IMR-90 (cell line): ENCODE measurements at regions not wholly inside any gene's neighbourhood (a gene's known extent, or its start where the extent isn't known, plus 50 kb on each side); places are given as distances from the start of the nearest gene placed in this dataset.

Source experiments
- ATAC-seq: fragments of 200-7000 bp; cut with Tn5 transposase; 2 replicates; pipeline ENCODE4 v1.9.1; 2020; ENCODE audit warnings: low read depth, mild to moderate bottlenecking, moderate library complexity
- BruUV-seq: library from RNA; stranded (reverse); fragments of 400-500 nt; replicated peaks from 2 replicates; lab custom pipeline; 2021; lab: Mats Ljungman, UMichigan
- CTCF ChIA-PET: fragments of 300-600 bp; formaldehyde crosslinking; extraction: SDS; loops from one replicate; lab custom pipeline; 2021; ENCODE audit warnings: antibody characterized with exemption; lab: Yijun Ruan, JAX
- POLR2A ChIA-PET: fragments of 300-600 bp; sonication (Branson Sonifier 250); formaldehyde crosslinking; loops from one replicate; lab custom pipeline; 2022; ENCODE audit warnings: antibody characterized with exemption; ENCODE audit not compliant: unreplicated experiment; lab: Charles Lee
- DNase-seq: peaks from one replicate; pipeline ENCODE4 v3.0.0; 2013
- H2AFZ ChIP-seq: replicated peaks from 2 replicates; pipeline ENCODE3; 2013; ENCODE audit warnings: low read length, mild to moderate bottlenecking; ENCODE audit not compliant: poor library complexity
- H2AK5ac ChIP-seq: 2 replicates; pipeline ENCODE4 v1.6.1; 2013; ENCODE audit warnings: low read depth, low read length, inconsistent platforms
- H2AK9ac ChIP-seq: replicated peaks from 2 replicates; pipeline ENCODE3; 2013; ENCODE audit warnings: mild to moderate bottlenecking, low read depth, low read length, moderate library complexity; ENCODE audit not compliant: poor library complexity
- H2BK120ac ChIP-seq: 2 replicates; pipeline ENCODE4 v1.6.1; 2013; ENCODE audit warnings: low read depth, low read length, inconsistent platforms
- H2BK15ac ChIP-seq: 3 replicates; pipeline ENCODE4 v1.6.1; 2013; ENCODE audit warnings: low read depth, low read length, inconsistent platforms
- H2BK20ac ChIP-seq: 2 replicates; pipeline ENCODE4 v1.6.1; 2013; ENCODE audit warnings: low read depth, mild to moderate bottlenecking, inconsistent platforms, low read length, moderate library complexity
- H2BK5ac ChIP-seq: 2 replicates; pipeline ENCODE4 v1.6.1; 2013; ENCODE audit warnings: mild to moderate bottlenecking, low read depth, low read length, inconsistent platforms; ENCODE audit not compliant: poor library complexity, severe bottlenecking
- H3K14ac ChIP-seq: replicated peaks from 2 replicates; pipeline ENCODE4 v1.6.1; 2013; ENCODE audit warnings: low read depth, low read length, inconsistent platforms
- H3K18ac ChIP-seq: 2 replicates; pipeline ENCODE4 v1.6.1; 2013; ENCODE audit warnings: low read depth, low read length, control low read depth
- H3K23ac ChIP-seq: 2 replicates; pipeline ENCODE4 v1.6.1; 2013; ENCODE audit warnings: low read depth, low read length, inconsistent platforms
- H3K27ac ChIP-seq: 2 replicates; pipeline ENCODE4 v1.5.1; 2013; ENCODE audit warnings: mild to moderate bottlenecking, control low read depth, low read length; ENCODE audit not compliant: insufficient read depth
- H3K27me3 ChIP-seq: 2 replicates; pipeline ENCODE4 v1.6.1; 2013; ENCODE audit warnings: low read length; ENCODE audit not compliant: control insufficient read depth, insufficient read depth
- H3K36me3 ChIP-seq: 2 replicates; pipeline ENCODE4 v1.6.1; 2013; ENCODE audit warnings: low read length, mixed read lengths; ENCODE audit not compliant: control insufficient read depth, insufficient read depth
- H3K4ac ChIP-seq: 2 replicates; pipeline ENCODE4 v1.6.1; 2013; ENCODE audit warnings: low read depth, low read length, inconsistent platforms
- H3K4me1 ChIP-seq: 2 replicates; pipeline ENCODE4 v1.6.1; 2013; ENCODE audit warnings: low read length, mixed read lengths; ENCODE audit not compliant: control insufficient read depth, insufficient read depth
- H3K4me2 ChIP-seq: 2 replicates; pipeline ENCODE4 v1.6.1; 2013; ENCODE audit warnings: low read depth, mild to moderate bottlenecking, control low read depth, low read length, moderate library complexity
- H3K4me3 ChIP-seq: 2 replicates; pipeline ENCODE4 v1.5.1; 2013; ENCODE audit warnings: low read depth, mild to moderate bottlenecking, control low read depth, low read length, moderate library complexity; ENCODE audit not compliant: insufficient read depth
- H3K56ac ChIP-seq: 2 replicates; pipeline ENCODE4 v1.6.1; 2013; ENCODE audit warnings: low read length, inconsistent platforms; ENCODE audit not compliant: insufficient read depth; ENCODE audit errors: extremely low read depth
- H3K79me1 ChIP-seq, 2 experiments: 2 replicates each; pipeline ENCODE4 v1.6.1; 2013; ENCODE audit warnings: low read length in 2 of 2, inconsistent platforms in 1 of 2, low read depth in 1 of 2
- H3K9ac ChIP-seq: 2 replicates; pipeline ENCODE4 v1.6.1; 2013; ENCODE audit warnings: low read depth, low read length, control low read depth
- H3K9me1 ChIP-seq: 2 replicates; pipeline ENCODE4 v1.6.1; 2013; ENCODE audit warnings: low read length, inconsistent platforms; ENCODE audit not compliant: insufficient read depth
- H3K9me3 ChIP-seq: 2 replicates; pipeline ENCODE4 v1.6.1; 2013; ENCODE audit warnings: low read length; ENCODE audit not compliant: control insufficient read depth, insufficient read depth
- H4K20me1 ChIP-seq: 2 replicates; pipeline ENCODE4 v1.6.1; 2013; ENCODE audit warnings: low read length, inconsistent platforms; ENCODE audit not compliant: insufficient read depth
- H4K5ac ChIP-seq: 2 replicates; pipeline ENCODE4 v1.6.1; 2013; ENCODE audit warnings: mild to moderate bottlenecking, low read depth, low read length, control low read depth
- H4K8ac ChIP-seq, 2 experiments: 2 replicates each; pipeline ENCODE4 v1.6.1; 2013; ENCODE audit warnings: low read depth in 2 of 2, low read length in 2 of 2, control low read depth in 1 of 2, inconsistent platforms in 1 of 2
- H4K91ac ChIP-seq: 2 replicates; pipeline ENCODE4 v1.6.1; 2013; ENCODE audit warnings: low read depth, low read length, inconsistent platforms; ENCODE audit not compliant: insufficient read depth
- ELK1 ChIP-seq: fragments of 150-350 bp; IDR thresholded peaks from 2 replicates; pipeline ENCODE4 v1.6.1; 2016; ENCODE audit warnings: low read depth, mild to moderate bottlenecking, low read length, moderate library complexity, borderline replicate concordance
- FOS ChIP-seq: fragments of 150-350 bp; IDR thresholded peaks from 2 replicates; pipeline ENCODE4 v1.6.1; 2016; ENCODE audit warnings: low read depth, low read length
- MAZ ChIP-seq: IDR thresholded peaks from 2 replicates; pipeline ENCODE4 v1.6.1; 2012; ENCODE audit warnings: low read depth, mild to moderate bottlenecking, low read length, improper control_type of control experiment, moderate library complexity, borderline replicate concordance
- RAD21 ChIP-seq: IDR thresholded peaks from 2 replicates; pipeline ENCODE4 v1.6.1; 2012; ENCODE audit warnings: low read length, improper control_type of control experiment
- RFX5 ChIP-seq: IDR thresholded peaks from 2 replicates; pipeline ENCODE4 v1.8.0; 2012; ENCODE audit warnings: low read depth, mild to moderate bottlenecking, low read length, moderate library complexity
- SMC3 ChIP-seq: fragments of 150-350 bp; IDR thresholded peaks from 2 replicates; pipeline ENCODE4 v1.6.1; 2016; ENCODE audit warnings: low read depth, mild to moderate bottlenecking, antibody characterized with exemption, low read length, moderate library complexity
- WGBS, 2 experiments: methylation state at CpG; one replicate each; pipeline versions ENCODE4 v1.1.5 to v1.1.7; 2013; ENCODE audit warnings: missing lambda C conversion rate in 2 of 2; ENCODE audit not compliant: insufficient read length in 1 of 2; ENCODE audit errors: extremely low coverage in 2 of 2; 5-methylcytosine and 5-hydroxymethylcytosine counted together
- dilution Hi-C: fragments of 300-500 bp; cut with HindIII; formaldehyde crosslinking; loops from one replicate; pipeline ENCODE4 v1.14.3; 2018; ENCODE audit warnings: low sequenced_read_pairs; ENCODE audit not compliant: unreplicated experiment
- in situ Hi-C: fragments of 300-500 bp; cut with MboI; formaldehyde crosslinking; loops from 3 replicates; pipeline ENCODE4 v1.14.3; 2019; ENCODE audit warnings: low sequenced_read_pairs, inconsistent platforms, mixed read lengths
- intact Hi-C: fragments of 100-400 bp; cut with micrococcal nuclease; formaldehyde crosslinking; loops from 2 replicates; pipeline ENCODE4 v1.10.0; 2022

- Histone ChIP-seq H3K27ac (no peak overlapping the region), H3K9ac (no peak overlapping the region), H3K9me1 (no peaks in the 10 kb centered on the region), H3K79me1 (no peaks in the 10 kb centered on the region), H3K4me2 (no peak overlapping the region), H2BK120ac (no peak overlapping the region), H2AK9ac (no peak overlapping the region), H2AK5ac (no peak overlapping the region), H2BK15ac (no peak overlapping the region), H3K36me3 (no peaks in the 10 kb centered on the region), H4K5ac (no peak overlapping the region), H4K20me1 (no peaks in the 10 kb centered on the region), H3K4ac (no peak overlapping the region), H2AFZ (no peak overlapping the region), H4K8ac (no peak overlapping the region), H3K9me3 (no peaks in the 10 kb centered on the region), H3K56ac (no peak overlapping the region), H3K14ac (no peak overlapping the region), H3K4me1 (no peaks in the 10 kb centered on the region), H4K91ac (no peak overlapping the region), H3K4me3 (no peak overlapping the region), H3K27me3 (peaks cover 1% of the 10 kb centered on the region; the same call in 1 of the 2 replicates), H2BK20ac (no peak overlapping the region), H3K23ac (no peak overlapping the region), H3K18ac (no peak overlapping the region), H2BK5ac (no peak overlapping the region)
- in situ Hi-C loops, result no loop called here
- intact Hi-C loops, result no loop called here
- ATAC-seq, result no peak
- TF ChIP-seq RAD21 (no peak), MAZ (no peak), FOS (no peak), RFX5 (no peak), ELK1 (no peak), SMC3 (no peak)
- CTCF ChIA-PET, result no interaction called here
- no TSS peak for BruUV-seq
- POLR2A ChIA-PET, result no interaction called here
- 70% methylated on average over 2 of the region's 6 CpGs; no CpG with 5 or more reads in 1 of the 2 experiments for WGBS, 2 experiments
- dilution Hi-C loops, result no loop called here
- DNase-seq, result no peak
Observed at GRCh38 chr20:48261398-48261910, 476.2 kb upstream of the SULF2 start.
